HG03175 (cell line): ENCODE measurements at regions not wholly inside any gene's neighbourhood (a gene's known extent, or its start where the extent isn't known, plus 50 kb on each side); places are given as distances from the start of the nearest gene placed in this dataset.
A peak's percentile ranks its signal among the peaks of the same experiment; 100 is the strongest.

ENCODE experiments used
- ATAC-seq: cut with Tn5 transposase; IDR thresholded peaks from one replicate; pipeline ENCODE4 v1.9.1; 2021; ENCODE audit warnings: mild to moderate bottlenecking, moderate library complexity; ENCODE audit not compliant: unreplicated experiment

GRCh38 chr16:56140645-56141044 lies 50.6 kb upstream of the GNAO1 start:
- ATAC-seq: no peak

GRCh38 chr16:56137269-56137668 lies 54.0 kb upstream of the GNAO1 start:
- ATAC-seq: no peak

- ATAC-seq: no peak
These were observed 55.0 kb upstream of the GNAO1 start for GRCh38 chr16:56136256-56136655.

GRCh38 chr16:56134790-56135189 lies 56.5 kb upstream of the GNAO1 start:
- no peak for ATAC-seq

- ATAC-seq: no peak
These were observed 65.4 kb upstream of the GNAO1 start for GRCh38 chr16:56125922-56126321.

GRCh38 chr16:56122251-56122650 lies 69.0 kb upstream of the GNAO1 start:
- no peak for ATAC-seq

GRCh38 chr16:56121156-56121500 lies 70.2 kb upstream of the GNAO1 start:
- peak; percentile 79 for ATAC-seq

- ATAC-seq: peak; percentile 9
These were observed 70.7 kb upstream of the GNAO1 start for GRCh38 chr16:56120447-56121155.

GRCh38 chr16:56119133-56119532 lies 72.2 kb upstream of the GNAO1 start:
- ATAC-seq: no peak

GRCh38 chr16:56116577-56116964 lies 74.7 kb upstream of the GNAO1 start:
- ATAC-seq: no peak

- no peak for ATAC-seq
These were observed 75.3 kb upstream of the GNAO1 start for GRCh38 chr16:56115817-56116576.

GRCh38 chr16:56113223-56113622 lies 78.1 kb upstream of the GNAO1 start:
- no peak for ATAC-seq

- no peak for ATAC-seq
These were observed 80.2 kb upstream of the GNAO1 start for GRCh38 chr16:56111100-56111499.

- ATAC-seq: no peak
These were observed 81.3 kb upstream of the GNAO1 start for GRCh38 chr16:56109994-56110393.

- ATAC-seq: no peak
These were observed 82.1 kb upstream of the GNAO1 start for GRCh38 chr16:56109205-56109604.

- ATAC-seq: no peak
These were observed 82.6 kb upstream of the GNAO1 start for GRCh38 chr16:56108724-56109123.

GRCh38 chr16:56108056-56108471 lies 83.2 kb upstream of the GNAO1 start:
- ATAC-seq: no peak

GRCh38 chr16:56106527-56106926 lies 84.8 kb upstream of the GNAO1 start:
- ATAC-seq: no peak

- no peak for ATAC-seq
These were observed 88.4 kb upstream of the GNAO1 start for GRCh38 chr16:56102906-56103305.

- no peak for ATAC-seq
These were observed 89.1 kb upstream of the GNAO1 start for GRCh38 chr16:56102183-56102686.

GRCh38 chr16:56101480-56101879 lies 89.8 kb upstream of the GNAO1 start:
- ATAC-seq: no peak

GRCh38 chr16:56097306-56097705 lies 94.0 kb upstream of the GNAO1 start:
- ATAC-seq: no peak
